GM23338 (cell line): ENCODE measurements at regions not wholly inside any gene's neighbourhood (a gene's known extent, or its start where the extent isn't known, plus 50 kb on each side); places are given as distances from the start of the nearest gene placed in this dataset.

Experiments
- ATAC-seq: fragments of 200-7000 bp; cut with Tn5 transposase; 3 replicates; pipeline ENCODE4 v1.9.1; 2020
- DNase-seq: peaks from one replicate; pipeline ENCODE4 v3.0.0-alpha.2; 2015; ENCODE audit warnings: low spot score
- H2AFZ ChIP-seq: fragments of 200-600 bp; sonication (generic); 2 replicates; pipeline ENCODE4 v1.8.0; 2016; ENCODE audit warnings: antibody characterized with exemption, mild to moderate bottlenecking, moderate library complexity
- H3F3A ChIP-seq: fragments of 200-600 bp; sonication (generic); replicated peaks from 2 replicates; pipeline ENCODE4 v1.8.0; 2017; ENCODE audit warnings: antibody characterized with exemption, mixed run types, low read depth
- H3K27ac ChIP-seq: fragments of 200-600 bp; sonication (generic); 2 replicates; pipeline ENCODE4 v1.6.1; 2016; ENCODE audit warnings: low read depth
- H3K27me3 ChIP-seq: fragments of 200-600 bp; sonication (generic); 2 replicates; pipeline ENCODE4 v1.8.0; 2016; ENCODE audit warnings: mild to moderate bottlenecking, mixed run types, moderate library complexity; ENCODE audit not compliant: insufficient read depth
- H3K36me3 ChIP-seq: fragments of 200-600 bp; sonication (generic); 2 replicates; pipeline ENCODE4 v1.8.0; 2016; ENCODE audit warnings: mild to moderate bottlenecking; ENCODE audit not compliant: insufficient read depth
- H3K4me1 ChIP-seq: fragments of 200-600 bp; sonication (generic); 2 replicates; pipeline ENCODE4 v1.8.0; 2016; ENCODE audit warnings: mild to moderate bottlenecking, moderate library complexity; ENCODE audit not compliant: insufficient read depth
- H3K4me2 ChIP-seq: fragments of 200-600 bp; sonication (generic); 2 replicates; pipeline ENCODE4 v1.7.1; 2017; ENCODE audit warnings: mixed run types
- H3K4me3 ChIP-seq: fragments of 200-600 bp; sonication (generic); 2 replicates; pipeline ENCODE4 v1.6.1; 2016; ENCODE audit warnings: mixed run types
- H3K79me2 ChIP-seq: fragments of 200-600 bp; sonication (generic); replicated peaks from 2 replicates; pipeline ENCODE4 v1.8.0; 2017; ENCODE audit warnings: mild to moderate bottlenecking; ENCODE audit not compliant: insufficient read depth
- H3K9me2 ChIP-seq: fragments of 200-600 bp; sonication (generic); 2 replicates; pipeline ENCODE4 v1.8.0; 2017; ENCODE audit not compliant: insufficient read depth
- H4K20me1 ChIP-seq: fragments of 200-600 bp; sonication (generic); replicated peaks from 2 replicates; pipeline ENCODE4 v1.8.0; 2017; ENCODE audit warnings: mild to moderate bottlenecking; ENCODE audit not compliant: insufficient read depth
- H3K27ac Mint-ChIP-seq: 2 replicates; pipeline ENCODE4 v1.8.0; 2020; ENCODE audit warnings: inconsistent platforms, mild to moderate bottlenecking, moderate library complexity, mixed read lengths
- H3K27me3 Mint-ChIP-seq: 3 replicates; pipeline ENCODE4 v1.8.0; 2022; ENCODE audit warnings: low read depth, mild to moderate bottlenecking, moderate library complexity, mixed read lengths, inconsistent platforms; ENCODE audit not compliant: insufficient read depth, poor library complexity
- H3K36me3 Mint-ChIP-seq: 3 replicates; pipeline ENCODE4 v1.8.0; 2021; ENCODE audit warnings: low read depth, mild to moderate bottlenecking, inconsistent platforms, moderate library complexity, mixed read lengths
- H3K4me1 Mint-ChIP-seq: 3 replicates; pipeline ENCODE4 v1.8.0; 2020; ENCODE audit warnings: mild to moderate bottlenecking, inconsistent platforms, mixed read lengths
- H3K4me3 Mint-ChIP-seq: 3 replicates; pipeline ENCODE4 v1.8.0; 2021; ENCODE audit warnings: moderate library complexity, mild to moderate bottlenecking, inconsistent platforms, mixed read lengths
- H3K9me3 Mint-ChIP-seq: 3 replicates; pipeline ENCODE4 v1.8.0; 2020; ENCODE audit warnings: moderate library complexity, mild to moderate bottlenecking, inconsistent platforms, mixed read lengths
- CREB1 ChIP-seq: fragments of 250-450 bp; sonication (Bioruptor Pico); IDR thresholded peaks from 2 replicates; pipeline ENCODE4 v1.5.0; 2020; ENCODE audit warnings: low read depth, mild to moderate bottlenecking, moderate library complexity
- EZH2phosphoT487 ChIP-seq: fragments of 200-600 bp; sonication (generic); IDR thresholded peaks from one replicate; pipeline ENCODE4 v1.8.1; 2018; ENCODE audit warnings: antibody characterized with exemption; ENCODE audit not compliant: unreplicated experiment
- JUNB ChIP-seq: IDR thresholded peaks from one replicate; pipeline ENCODE4 v1.6.1; 2016; ENCODE audit warnings: antibody characterized with exemption; ENCODE audit not compliant: unreplicated experiment
- NANOG ChIP-seq: IDR thresholded peaks from 2 replicates; pipeline ENCODE4 v1.6.1; 2016; ENCODE audit warnings: antibody characterized with exemption, borderline replicate concordance
- STAT1 ChIP-seq: IDR thresholded peaks from one replicate; pipeline ENCODE4 v1.6.1; 2016; ENCODE audit warnings: antibody characterized with exemption; ENCODE audit not compliant: unreplicated experiment
- ZNF114 ChIP-seq: fragments of 250-450 bp; sonication (Bioruptor Pico); IDR thresholded peaks from 2 replicates; pipeline ENCODE4 v1.5.0; 2020; ENCODE audit warnings: mild to moderate bottlenecking, moderate library complexity
- ZNF331 ChIP-seq: fragments of 250-450 bp; sonication (Bioruptor Pico); IDR thresholded peaks from 2 replicates; pipeline ENCODE4 v1.5.0; 2020; ENCODE audit warnings: low read depth, mild to moderate bottlenecking, moderate library complexity
- TF ChIP-seq, protein P1 (sequence below): fragments of 250-450 bp; sonication (Bioruptor Pico); IDR thresholded peaks from 2 replicates; pipeline ENCODE4 v1.5.0; 2020; ENCODE audit warnings: mild to moderate bottlenecking, moderate library complexity
- TF ChIP-seq, protein P2 (sequence below): IDR thresholded peaks from one replicate; pipeline ENCODE4 v1.6.1; 2018; ENCODE audit warnings: antibody characterized with exemption; ENCODE audit not compliant: unreplicated experiment
- TF ChIP-seq, protein P3 (sequence below), 2 experiments: fragments of 200-600 bp in 1 of 2; sonication (generic) in 1 of 2; conservative IDR thresholded peaks; 2 replicates each; pipeline versions ENCODE4 v1.5.1 to v1.6.1; 2016 to 2017; ENCODE audit warnings: antibody characterized with exemption in 2 of 2, low read depth in 2 of 2, mild to moderate bottlenecking in 2 of 2, moderate library complexity in 1 of 2

DNA sequence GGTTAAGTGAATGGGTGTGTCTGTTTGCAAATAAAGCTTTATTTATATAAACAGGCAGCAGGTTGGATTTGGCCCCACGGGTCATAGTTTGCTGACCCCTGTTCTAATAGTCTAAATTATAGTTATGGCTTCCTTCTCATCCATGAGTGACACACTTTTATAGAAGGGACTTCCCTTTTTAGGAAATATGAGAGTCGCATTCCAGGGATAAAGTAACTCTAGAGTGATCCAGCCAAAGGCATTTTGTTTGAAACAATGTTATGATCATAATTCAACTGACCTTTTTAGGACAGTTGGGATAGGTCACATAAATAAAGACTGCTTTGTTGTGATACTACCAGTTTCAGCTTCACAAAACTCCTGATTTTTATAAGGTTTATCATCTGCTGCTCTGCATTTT is 87.9 kb downstream of the ALX1 start:
- H3K36me3 ChIP-seq = no peaks in the 10 kb centered on the region
- Mint-ChIP-seq H3K27ac (no peak overlapping the region), H3K4me3 (no peak overlapping the region), H3K4me1 (no peaks in the 10 kb centered on the region; the same call in 2 of the 3 replicates), H3K36me3 (no peaks in the 10 kb centered on the region), H3K9me3 (no peaks in the 10 kb centered on the region), H3K27me3 (no peaks in the 10 kb centered on the region)
- H3K79me2 ChIP-seq = no peaks in the 10 kb centered on the region
- H3K4me1 ChIP-seq = no peaks in the 10 kb centered on the region
- H3K4me2 ChIP-seq = no peak overlapping the region
- no peaks in the 10 kb centered on the region for H3K9me2 ChIP-seq
- H3K27ac ChIP-seq = no peak overlapping the region
- no peak for TF ChIP-seq ZNF114 (CRISPR knock-in tag)
- TF ChIP-seq, protein P1, sequence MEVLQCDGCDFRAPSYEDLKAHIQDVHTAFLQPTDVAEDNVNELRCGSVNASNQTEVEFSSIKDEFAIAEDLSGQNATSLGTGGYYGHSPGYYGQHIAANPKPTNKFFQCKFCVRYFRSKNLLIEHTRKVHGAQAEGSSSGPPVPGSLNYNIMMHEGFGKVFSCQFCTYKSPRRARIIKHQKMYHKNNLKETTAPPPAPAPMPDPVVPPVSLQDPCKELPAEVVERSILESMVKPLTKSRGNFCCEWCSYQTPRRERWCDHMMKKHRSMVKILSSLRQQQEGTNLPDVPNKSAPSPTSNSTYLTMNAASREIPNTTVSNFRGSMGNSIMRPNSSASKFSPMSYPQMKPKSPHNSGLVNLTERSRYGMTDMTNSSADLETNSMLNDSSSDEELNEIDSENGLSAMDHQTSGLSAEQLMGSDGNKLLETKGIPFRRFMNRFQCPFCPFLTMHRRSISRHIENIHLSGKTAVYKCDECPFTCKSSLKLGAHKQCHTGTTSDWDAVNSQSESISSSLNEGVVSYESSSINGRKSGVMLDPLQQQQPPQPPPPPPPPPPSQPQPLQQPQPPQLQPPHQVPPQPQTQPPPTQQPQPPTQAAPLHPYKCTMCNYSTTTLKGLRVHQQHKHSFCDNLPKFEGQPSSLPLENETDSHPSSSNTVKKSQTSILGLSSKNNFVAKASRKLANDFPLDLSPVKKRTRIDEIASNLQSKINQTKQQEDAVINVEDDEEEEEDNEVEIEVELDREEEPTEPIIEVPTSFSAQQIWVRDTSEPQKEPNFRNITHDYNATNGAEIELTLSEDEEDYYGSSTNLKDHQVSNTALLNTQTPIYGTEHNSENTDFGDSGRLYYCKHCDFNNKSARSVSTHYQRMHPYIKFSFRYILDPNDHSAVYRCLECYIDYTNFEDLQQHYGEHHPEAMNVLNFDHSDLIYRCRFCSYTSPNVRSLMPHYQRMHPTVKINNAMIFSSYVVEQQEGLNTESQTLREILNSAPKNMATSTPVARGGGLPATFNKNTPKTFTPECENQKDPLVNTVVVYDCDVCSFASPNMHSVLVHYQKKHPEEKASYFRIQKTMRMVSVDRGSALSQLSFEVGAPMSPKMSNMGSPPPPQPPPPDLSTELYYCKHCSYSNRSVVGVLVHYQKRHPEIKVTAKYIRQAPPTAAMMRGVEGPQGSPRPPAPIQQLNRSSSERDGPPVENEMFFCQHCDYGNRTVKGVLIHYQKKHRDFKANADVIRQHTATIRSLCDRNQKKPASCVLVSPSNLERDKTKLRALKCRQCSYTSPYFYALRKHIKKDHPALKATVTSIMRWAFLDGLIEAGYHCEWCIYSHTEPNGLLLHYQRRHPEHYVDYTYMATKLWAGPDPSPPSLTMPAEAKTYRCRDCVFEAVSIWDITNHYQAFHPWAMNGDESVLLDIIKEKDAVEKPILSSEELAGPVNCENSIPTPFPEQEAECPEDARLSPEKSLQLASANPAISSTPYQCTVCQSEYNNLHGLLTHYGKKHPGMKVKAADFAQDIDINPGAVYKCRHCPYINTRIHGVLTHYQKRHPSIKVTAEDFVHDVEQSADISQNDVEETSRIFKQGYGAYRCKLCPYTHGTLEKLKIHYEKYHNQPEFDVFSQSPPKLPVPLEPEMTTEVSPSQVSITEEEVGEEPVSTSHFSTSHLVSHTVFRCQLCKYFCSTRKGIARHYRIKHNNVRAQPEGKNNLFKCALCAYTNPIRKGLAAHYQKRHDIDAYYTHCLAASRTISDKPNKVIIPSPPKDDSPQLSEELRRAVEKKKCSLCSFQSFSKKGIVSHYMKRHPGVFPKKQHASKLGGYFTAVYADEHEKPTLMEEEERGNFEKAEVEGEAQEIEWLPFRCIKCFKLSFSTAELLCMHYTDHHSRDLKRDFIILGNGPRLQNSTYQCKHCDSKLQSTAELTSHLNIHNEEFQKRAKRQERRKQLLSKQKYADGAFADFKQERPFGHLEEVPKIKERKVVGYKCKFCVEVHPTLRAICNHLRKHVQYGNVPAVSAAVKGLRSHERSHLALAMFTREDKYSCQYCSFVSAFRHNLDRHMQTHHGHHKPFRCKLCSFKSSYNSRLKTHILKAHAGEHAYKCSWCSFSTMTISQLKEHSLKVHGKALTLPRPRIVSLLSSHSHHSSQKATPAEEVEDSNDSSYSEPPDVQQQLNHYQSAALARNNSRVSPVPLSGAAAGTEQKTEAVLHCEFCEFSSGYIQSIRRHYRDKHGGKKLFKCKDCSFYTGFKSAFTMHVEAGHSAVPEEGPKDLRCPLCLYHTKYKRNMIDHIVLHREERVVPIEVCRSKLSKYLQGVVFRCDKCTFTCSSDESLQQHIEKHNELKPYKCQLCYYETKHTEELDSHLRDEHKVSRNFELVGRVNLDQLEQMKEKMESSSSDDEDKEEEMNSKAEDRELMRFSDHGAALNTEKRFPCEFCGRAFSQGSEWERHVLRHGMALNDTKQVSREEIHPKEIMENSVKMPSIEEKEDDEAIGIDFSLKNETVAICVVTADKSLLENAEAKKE (CRISPR knock-in tag) = no peak
- DNase-seq (no peak), ATAC-seq (no peak)
- H3K27me3 ChIP-seq = no peaks in the 10 kb centered on the region
- no peak overlapping the region for H3K4me3 ChIP-seq
- no peaks in the 10 kb centered on the region for H3F3A ChIP-seq
- H4K20me1 ChIP-seq = no peaks in the 10 kb centered on the region
- no peak overlapping the region for H2AFZ ChIP-seq

GRCh38 chr12:85369365-85370154 is 89.5 kb downstream of the ALX1 start:
- ATAC-seq = no peak
- H3K27me3 Mint-ChIP-seq = no peaks in the 10 kb centered on the region
- no peaks in the 10 kb centered on the region for H3K9me3 Mint-ChIP-seq
- no peaks in the 10 kb centered on the region for H4K20me1 ChIP-seq
- no peaks in the 10 kb centered on the region for H3F3A ChIP-seq
- H3K4me3 ChIP-seq = no peak overlapping the region
- H3K36me3 Mint-ChIP-seq = no peaks in the 10 kb centered on the region
- H3K27me3 ChIP-seq = no peaks in the 10 kb centered on the region
- no peak overlapping the region for H2AFZ ChIP-seq
- no peaks in the 10 kb centered on the region for H3K4me1 ChIP-seq
- H3K9me2 ChIP-seq = no peaks in the 10 kb centered on the region
- DNase-seq = no peak
- no peak overlapping the region for H3K27ac ChIP-seq
- H3K4me2 ChIP-seq = no peak overlapping the region
- H3K36me3 ChIP-seq = no peaks in the 10 kb centered on the region
- H3K79me2 ChIP-seq = no peaks in the 10 kb centered on the region
- no peak overlapping the region; the same call in 1 of the 2 replicates for H3K27ac Mint-ChIP-seq
- H3K4me3 Mint-ChIP-seq = no peak overlapping the region
- H3K4me1 Mint-ChIP-seq = no peaks in the 10 kb centered on the region; the same call in 2 of the 3 replicates
- TF ChIP-seq CREB1 (CRISPR knock-in tag) (no peak), NANOG (no peak), JUNB (no peak), ZNF114 (CRISPR knock-in tag) (no peak), STAT1 (no peak), EZH2phosphoT487 (no peak), ZNF331 (CRISPR knock-in tag) (no peak)
- TF ChIP-seq, protein P2, sequence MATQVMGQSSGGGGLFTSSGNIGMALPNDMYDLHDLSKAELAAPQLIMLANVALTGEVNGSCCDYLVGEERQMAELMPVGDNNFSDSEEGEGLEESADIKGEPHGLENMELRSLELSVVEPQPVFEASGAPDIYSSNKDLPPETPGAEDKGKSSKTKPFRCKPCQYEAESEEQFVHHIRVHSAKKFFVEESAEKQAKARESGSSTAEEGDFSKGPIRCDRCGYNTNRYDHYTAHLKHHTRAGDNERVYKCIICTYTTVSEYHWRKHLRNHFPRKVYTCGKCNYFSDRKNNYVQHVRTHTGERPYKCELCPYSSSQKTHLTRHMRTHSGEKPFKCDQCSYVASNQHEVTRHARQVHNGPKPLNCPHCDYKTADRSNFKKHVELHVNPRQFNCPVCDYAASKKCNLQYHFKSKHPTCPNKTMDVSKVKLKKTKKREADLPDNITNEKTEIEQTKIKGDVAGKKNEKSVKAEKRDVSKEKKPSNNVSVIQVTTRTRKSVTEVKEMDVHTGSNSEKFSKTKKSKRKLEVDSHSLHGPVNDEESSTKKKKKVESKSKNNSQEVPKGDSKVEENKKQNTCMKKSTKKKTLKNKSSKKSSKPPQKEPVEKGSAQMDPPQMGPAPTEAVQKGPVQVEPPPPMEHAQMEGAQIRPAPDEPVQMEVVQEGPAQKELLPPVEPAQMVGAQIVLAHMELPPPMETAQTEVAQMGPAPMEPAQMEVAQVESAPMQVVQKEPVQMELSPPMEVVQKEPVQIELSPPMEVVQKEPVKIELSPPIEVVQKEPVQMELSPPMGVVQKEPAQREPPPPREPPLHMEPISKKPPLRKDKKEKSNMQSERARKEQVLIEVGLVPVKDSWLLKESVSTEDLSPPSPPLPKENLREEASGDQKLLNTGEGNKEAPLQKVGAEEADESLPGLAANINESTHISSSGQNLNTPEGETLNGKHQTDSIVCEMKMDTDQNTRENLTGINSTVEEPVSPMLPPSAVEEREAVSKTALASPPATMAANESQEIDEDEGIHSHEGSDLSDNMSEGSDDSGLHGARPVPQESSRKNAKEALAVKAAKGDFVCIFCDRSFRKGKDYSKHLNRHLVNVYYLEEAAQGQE = no peak
- TF ChIP-seq, protein P3, sequence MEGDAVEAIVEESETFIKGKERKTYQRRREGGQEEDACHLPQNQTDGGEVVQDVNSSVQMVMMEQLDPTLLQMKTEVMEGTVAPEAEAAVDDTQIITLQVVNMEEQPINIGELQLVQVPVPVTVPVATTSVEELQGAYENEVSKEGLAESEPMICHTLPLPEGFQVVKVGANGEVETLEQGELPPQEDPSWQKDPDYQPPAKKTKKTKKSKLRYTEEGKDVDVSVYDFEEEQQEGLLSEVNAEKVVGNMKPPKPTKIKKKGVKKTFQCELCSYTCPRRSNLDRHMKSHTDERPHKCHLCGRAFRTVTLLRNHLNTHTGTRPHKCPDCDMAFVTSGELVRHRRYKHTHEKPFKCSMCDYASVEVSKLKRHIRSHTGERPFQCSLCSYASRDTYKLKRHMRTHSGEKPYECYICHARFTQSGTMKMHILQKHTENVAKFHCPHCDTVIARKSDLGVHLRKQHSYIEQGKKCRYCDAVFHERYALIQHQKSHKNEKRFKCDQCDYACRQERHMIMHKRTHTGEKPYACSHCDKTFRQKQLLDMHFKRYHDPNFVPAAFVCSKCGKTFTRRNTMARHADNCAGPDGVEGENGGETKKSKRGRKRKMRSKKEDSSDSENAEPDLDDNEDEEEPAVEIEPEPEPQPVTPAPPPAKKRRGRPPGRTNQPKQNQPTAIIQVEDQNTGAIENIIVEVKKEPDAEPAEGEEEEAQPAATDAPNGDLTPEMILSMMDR (conservative IDR thresholded peaks at IDR 0.05; ENCODE audit: low read depth in 2 of 2) = no peak
